ENCODE measurements at regions not wholly inside any gene's neighbourhood (a gene's known extent, or its start where the extent isn't known, plus 50 kb on each side); places are given as distances from the start of the nearest gene placed in this dataset.
A peak's percentile ranks its signal among the peaks of the same experiment; 100 is the strongest.

DNA sequence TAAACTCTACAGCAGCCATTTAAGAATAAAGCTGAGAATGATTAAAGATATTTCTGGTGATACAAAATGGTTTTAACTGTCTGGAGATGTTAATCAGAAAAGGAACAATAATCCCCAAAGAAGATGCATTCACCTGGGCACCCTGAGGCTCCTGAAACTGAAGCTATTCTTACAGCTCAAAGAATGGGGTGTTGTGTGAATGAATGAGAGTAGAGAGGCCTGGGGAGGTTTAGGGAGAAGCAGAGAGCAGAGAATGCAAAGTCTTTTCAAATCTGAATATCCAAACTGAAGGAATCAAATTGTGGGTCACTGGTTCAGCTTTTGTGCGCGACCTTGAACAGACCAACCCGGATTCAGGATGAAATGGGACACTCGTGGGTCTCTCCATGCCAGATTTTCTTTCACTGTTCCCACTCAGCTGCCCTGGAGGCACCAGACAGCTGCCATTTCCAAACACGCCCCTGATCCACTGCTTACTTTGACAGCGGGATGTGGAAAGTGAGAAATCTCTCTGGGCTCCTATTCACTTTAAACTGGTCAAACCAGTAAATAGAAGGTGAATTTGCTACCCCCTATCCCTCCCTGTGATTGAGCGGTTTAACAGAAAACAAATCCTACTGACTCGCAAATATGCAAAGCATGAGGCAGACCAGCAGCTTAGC is 485.5 kb upstream of the THBS1 start:
- no peak for DNase-seq

DNA sequence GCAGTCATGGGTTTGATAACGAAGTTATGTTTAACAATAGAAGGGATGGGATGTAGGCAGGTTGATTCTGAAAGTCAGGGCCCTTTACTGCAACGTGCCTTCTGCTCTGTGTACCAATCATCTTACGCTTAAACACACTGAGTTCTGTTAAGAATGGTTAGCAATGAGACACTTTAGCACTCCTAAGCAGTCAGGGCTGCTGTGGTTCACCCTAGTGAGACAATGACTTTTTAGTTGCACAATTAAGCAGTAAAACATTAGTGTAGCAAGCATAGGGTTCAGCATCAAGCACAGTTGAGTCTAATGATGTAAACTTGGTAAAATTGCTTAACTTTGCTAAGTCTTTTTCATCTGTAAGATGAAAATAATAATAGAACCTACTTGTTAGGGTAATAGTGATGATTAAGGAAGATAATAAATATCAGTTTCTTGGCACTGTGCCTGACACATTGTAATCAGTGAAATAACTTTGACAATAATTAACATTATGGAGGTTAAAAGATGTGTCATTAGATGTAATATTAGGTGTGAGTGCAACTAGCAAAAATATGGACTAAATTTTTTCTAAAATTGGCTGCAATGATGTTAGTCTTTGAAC is 484.2 kb upstream of the THBS1 start:
- no peak for DNase-seq

DNA sequence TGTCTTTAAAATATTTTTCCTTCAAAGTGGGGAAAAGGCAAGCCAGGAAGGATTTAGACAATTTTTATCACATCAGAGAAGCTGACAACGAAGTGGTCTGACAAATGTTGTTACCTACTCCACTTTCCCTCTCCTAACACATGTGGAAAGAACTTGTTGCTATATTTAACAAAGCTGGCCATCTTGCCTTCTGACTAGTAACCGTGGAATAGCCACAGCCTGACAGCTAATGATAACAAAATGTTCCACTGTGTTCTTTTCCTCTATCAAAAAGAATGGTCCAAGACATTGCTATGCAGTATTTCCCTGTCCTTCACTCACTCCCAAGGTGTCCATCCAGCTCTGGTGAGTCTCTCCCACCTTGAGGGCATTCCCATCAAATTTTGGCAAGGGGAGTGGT is 481.4 kb upstream of the THBS1 start:
- no peak for DNase-seq

DNA sequence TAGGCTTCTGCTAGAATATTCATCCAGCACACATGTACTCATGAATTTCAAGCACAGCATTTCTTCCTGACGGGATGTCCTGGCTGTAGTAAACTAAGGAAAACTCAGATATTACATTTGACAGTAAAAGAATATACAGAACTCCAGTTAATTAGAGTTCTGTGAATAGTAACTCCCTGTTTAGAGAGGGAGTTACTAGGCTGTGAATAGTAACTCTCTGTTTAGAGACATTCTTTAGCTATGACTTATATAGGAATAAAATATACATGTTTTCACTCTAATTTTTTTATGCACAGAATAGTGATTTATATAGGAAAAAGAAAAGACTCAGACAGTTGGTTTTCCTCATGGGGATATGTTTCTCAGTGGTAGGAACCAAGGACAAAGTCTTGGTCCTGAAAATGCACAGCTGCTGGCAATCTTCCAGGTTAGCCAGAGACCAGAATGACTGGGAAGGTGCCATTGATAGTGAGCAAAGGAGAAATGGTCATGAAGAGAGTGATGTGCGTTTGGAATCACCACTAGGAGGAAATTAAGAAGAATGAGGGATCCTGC is 480.7 kb upstream of the THBS1 start:
- no peak for DNase-seq

DNA sequence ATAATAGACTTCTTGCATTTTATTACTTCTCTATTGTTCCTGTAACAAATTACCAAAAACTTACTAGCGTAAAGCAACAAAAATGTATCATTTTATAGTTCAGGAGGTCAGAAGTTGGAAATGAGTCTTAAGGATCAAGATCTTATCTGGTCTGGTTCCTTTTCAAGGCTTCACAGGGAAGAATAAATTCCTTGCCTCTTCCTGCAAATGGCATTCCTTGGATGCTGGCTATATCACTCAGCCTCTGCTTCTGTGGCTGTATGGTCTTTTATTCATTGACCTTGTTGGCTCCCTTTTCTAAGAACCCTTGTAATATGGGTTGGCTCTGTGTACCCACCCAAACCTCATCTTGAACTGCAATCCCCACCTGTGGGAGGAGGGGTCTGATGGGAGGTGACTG is 478.4 kb upstream of the THBS1 start:
- no peak for DNase-seq

DNA sequence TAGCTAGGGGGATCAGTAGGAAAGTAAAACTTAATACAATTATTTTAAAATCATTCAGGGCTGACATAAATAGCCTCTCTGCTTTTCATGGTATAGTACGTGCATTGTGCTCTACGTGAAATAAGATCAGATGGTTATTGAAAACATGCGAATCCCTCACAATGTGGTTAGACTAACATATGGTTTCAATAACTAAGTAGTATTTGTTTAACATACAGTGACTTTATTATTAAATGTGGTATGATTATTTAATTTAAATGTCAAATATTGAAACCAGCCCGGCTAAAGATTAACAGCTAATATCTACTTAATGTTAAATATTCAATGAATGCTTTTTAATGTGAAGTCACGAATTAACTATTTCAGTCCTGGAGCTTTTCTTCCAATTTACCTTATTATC is 473.9 kb upstream of the THBS1 start:
- DNase-seq: no peak

DNA sequence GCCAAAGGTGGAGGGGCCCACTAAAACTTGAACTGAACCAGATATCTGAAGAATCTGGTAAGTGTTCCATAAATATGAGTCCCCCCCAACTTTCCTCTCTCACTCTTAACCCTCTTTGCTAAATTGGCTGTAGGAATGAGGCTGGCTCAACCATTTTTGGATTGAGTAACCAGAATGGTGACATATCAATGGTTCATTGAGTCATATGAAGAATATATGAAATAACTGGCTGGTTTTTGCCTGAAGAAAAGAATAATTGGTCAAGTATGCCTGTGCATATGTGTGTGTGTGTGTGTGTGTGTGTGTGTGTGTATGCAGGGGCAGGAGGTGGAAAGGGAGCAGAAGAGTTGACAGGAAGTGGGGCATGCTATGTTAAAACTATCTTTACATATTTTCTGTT is 472.9 kb upstream of the THBS1 start:
- DNase-seq: no peak

DNA sequence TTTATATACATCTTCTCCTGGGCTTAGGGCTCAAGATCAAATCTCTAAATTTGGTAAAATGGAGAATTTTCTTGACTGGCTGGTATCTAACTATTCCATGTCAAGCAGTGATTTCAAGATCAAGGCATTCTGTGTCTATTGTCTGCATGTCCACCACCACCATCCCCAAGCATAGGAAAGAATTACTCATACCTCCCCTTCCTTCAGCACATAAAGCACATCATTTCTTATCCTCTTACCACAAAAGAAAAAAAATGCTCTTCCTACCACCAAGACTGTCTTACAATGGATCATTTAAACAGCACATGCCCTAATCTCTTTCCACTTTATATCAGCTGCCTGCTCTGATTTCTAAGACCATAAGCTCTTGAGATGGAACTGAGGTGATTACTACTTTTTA is 470.5 kb upstream of the THBS1 start:
- DNase-seq: no peak

DNA sequence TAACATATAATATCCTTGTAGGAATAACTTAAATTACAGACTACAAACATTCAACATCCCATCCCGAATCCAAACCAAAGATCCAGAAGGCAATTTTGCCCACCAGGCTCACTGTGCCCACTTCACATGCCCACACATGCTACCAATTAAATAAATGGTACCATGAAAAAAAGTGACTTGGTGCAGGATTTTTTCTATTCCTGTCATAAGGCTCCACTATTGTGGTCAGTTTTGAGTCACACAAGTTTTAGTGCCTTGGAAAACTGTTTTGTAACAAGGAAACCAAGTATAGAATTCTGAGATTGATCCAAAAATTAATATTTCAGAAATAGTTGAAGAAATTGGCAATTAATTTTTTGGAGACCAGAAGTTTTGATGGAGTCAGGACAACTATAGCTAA is 470.1 kb upstream of the THBS1 start:
- no peak for DNase-seq

DNA sequence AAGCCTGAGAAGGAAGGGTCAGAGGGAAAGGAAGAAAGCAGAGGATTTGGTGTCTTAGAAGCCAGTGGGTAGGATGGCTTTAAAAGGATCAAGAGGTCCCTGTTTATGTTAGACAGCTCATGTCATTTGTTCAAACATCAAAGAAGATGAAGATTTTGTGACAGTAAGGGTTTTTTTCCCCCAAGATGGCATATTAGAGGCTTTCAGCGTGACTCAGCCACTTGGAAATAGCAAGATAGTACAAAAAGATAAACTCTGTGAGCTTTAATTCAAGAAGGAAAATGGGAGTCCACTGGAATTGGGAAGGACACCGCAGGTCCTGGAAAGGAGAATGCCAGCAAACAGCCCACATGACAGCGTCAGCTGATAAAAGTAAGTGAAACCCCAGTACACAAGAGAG is 467.1 kb upstream of the THBS1 start:
- no peak for DNase-seq

DNA sequence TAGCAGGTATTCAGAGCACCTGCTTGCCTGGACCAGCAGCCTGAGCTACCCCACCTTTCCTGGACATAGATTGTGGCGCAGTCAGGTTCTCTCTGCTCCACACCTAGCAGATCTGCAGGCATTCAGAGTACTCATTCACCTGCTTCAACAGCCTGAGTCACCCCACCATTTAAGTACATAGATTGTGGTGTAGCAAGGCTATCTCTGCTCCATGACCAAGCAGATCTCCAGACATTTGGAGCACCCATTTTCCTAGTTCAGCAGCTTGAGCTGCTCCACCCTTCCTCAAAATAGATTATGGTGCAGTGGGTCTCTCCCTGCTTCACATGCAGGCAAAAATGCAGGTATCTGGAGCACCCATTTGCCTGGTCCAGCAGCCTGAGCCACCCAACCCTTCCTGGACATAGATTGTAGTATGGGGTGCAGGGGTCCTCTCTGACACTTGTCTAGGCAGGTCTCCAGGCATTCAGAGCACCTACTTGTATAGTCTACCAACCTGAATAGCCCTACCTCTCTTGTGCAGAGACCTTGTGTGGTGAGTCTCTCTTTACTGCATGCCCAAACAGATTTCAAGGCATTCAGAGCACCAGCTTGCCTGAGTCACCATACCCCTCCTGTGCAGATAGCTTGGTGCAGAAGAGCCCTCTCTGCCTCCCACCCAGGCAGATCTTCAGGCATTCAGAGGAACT is 466.0 kb upstream of the THBS1 start:
- no peak for DNase-seq

DNA sequence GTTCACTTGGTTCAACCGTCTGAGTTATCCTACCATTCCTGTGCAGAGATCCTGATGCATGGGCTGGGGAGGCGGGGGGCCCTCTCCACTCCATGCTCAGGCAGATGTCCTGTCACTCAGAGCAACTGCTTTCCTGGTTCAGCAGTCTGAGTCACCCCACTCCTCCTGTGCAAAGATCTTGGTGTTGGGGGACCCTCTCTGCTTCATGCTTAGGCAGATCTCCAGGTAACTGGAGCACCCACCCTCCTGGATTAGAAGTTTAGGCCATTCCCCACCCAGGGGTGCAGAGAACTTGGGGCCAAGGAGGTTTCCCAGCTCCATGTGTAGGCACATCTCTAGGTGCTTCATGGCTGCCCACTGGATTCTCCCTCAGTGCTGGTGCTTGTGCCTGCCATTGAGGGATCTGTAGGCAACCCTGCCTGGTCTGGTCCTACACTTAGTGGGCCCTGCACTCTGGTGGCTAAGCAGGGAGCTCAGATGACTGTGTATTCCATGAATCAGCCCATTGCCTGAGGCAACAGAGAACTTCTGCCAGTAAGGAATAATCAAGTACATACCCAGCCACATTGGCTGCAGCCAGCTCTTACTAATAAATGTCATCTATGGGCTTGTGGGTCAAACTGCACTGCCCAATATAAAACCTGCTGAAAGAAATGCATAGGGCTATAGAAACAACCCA is 465.4 kb upstream of the THBS1 start:
- no peak for DNase-seq

DNA sequence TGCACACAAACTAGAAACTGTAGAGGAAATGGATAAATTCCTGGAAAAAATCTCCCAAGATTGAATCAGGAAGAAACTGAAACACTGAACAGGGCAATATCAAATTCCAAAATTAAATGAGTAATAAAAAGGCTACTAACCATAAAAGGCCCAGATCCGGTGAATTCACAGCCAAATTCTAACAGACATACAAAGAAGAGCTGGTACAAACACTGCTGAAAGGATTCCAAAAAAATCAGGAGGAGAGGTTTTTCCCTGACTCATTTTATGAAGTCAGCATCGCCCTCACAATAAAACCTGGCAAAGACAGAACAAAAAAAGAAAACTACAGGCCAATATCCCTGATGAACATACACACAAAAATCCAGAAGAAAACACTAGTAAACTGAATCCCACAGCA is 462.4 kb upstream of the THBS1 start:
- DNase-seq: no peak

DNA sequence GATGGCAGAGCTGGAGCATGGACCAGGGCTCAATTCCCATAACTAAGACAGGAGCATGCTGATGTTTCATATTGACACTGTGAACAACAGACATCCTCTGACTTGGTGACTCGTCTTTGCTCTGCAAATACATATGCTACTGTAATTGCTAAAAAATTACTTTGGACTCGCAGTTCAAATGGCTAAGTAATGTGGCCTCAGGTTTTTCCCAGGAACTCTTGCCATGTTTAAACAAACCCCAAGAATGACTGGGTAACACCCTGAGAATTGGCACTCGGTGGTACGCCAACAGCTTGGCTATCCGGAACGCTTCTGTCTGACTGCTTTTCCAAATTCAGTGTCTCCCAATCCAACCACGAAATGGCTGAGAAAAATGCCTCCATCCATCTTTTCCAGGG is 456.7 kb upstream of the THBS1 start:
- no peak for DNase-seq

DNA sequence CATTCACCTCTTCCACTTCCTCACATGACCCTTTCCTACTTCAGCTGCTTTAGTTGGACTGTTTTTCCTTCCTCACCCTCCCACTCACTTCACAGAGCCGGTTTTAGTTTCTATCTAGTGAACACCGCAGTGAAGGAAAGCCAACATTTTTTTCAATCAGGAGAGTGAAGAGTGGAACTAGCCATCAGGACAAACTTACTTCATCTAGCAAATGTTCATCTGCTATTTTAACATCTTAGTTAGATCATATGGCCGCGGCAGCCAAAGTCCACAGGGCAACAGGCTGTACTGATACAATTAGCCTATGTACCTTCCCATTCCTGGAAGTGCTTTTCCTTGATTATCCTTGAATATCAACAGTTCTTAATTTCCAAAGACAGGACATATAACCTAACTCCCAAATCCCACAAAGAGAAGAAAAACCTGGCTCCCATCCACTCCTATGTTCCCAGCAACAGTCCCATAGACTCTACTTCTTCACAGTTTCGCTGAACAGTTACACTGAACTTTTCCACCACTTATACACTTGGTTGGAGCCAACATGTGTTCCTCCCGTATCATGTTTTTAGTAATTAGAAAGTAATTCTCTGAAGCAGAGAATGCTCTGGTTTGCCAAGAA is 456.2 kb upstream of the THBS1 start:
- DNase-seq: no peak

DNA sequence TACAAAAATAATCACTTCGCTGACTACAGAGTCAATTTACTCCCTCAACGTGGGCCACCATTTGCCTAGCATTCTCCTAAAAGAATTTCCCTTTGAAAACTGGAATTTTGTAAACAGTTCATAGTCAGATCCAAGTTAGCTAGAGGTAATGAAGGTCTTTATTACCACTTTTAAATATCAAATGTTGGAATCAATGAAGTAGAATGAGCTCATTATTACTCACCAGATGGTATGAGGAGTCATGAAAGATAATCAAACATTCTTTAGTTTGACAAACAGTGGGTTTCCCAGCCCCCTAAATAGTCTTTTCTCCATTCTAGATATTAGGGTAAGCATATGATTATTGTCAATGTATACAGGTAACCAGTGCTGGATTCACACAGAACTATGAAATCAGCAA is 455.7 kb upstream of the THBS1 start:
- no peak for DNase-seq

DNA sequence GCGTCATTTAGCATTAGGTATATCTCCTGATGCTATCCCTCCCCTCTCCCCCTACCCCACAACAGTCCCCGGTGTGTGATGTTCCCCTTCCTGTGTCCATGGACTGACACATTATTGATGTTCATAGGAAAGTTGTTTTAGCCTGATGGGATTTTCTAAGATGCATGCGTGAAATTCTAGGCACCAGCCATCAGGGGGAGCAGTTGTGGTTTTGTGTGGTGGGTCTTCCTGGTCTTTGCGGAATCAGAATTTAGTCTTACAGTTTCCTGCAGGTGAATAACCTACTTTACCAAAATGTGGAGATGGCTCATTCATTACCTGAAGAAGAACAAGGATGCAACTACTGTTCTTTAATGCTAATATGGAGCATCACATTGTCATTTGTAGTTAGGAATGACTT is 455.0 kb upstream of the THBS1 start:
- DNase-seq: peak in 1 of 2 donors; percentile 5

DNA sequence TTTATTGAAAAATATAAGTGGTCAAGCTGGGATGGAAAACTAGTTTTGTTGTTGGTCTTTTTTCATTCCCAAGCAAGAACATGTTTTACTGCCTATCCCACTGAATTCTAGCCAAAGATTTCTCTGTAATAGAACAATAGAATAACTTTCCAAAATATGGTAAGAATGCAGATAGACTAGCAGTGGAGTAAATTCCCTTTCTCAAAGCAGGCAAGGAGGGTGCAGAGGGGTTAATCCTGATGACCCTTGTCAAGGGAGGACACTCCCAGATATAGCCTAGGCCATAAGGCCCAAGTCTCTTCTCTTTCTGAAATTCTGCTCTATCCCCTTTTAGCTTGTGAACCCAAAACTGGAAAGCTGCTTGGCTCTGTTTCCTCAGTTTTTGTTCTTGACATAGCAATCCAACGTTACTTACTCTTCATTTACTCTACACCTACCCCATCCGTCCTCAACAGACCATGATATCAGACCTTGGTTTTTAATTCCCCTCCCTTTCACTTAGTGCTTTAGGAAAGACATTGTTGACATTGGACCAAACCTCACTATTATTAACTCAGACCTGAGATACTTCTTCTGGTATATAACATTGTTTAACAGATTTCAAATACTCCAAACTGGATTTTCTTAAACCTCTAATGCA is 453.6 kb upstream of the THBS1 start:
- DNase-seq: no peak

DNA sequence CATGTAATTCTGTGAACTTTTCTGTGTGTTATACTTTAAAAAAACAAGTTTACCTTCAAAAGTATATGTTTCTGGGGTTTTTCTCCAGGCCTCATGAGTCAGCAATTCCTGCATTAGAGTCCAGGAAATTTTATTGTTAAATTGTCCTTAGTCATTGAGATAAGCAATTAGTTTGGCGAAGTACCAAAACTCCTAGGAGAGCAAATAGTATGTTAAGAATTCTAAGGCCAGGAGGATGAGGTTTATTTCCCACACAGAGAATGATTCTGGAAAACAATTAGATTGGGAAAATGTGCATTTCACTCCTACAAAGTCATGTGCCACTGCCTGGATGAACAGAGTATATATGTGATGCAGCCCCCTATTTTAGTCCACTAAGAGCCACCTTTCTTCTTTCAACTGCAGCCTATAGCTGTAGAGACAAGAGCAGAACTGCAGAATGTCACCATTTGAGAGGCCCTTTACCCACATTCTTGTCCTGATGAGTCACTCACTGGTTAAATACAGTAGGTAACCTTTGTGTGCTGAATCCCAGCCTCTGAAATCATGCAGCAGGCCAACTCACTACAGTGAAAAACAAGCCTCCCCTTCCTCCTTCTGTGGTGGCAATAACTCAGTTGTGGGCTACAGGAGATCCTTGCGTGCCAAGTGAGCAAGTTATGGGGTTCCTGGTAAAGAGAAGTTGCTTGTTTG is 452.8 kb upstream of the THBS1 start:
- no peak for DNase-seq

DNA sequence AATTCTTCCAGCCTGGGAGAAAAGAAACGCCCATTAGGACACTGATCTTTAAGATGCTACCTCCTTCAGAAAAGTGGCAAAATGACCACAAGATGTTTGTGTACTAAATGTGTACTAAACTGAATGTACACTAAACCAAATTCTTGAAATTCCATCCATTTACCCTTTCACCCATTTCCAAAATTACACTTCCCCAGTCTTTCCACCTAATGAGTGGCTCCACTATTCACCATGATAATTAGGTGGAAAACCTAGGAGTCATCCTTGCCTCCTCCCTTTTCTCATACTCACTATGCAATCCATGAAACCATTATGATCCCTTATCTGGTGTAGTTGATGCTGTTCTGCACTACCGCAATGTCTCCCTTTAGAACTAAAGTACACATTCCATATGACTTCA is 452.1 kb upstream of the THBS1 start:
- no peak for DNase-seq

DNA sequence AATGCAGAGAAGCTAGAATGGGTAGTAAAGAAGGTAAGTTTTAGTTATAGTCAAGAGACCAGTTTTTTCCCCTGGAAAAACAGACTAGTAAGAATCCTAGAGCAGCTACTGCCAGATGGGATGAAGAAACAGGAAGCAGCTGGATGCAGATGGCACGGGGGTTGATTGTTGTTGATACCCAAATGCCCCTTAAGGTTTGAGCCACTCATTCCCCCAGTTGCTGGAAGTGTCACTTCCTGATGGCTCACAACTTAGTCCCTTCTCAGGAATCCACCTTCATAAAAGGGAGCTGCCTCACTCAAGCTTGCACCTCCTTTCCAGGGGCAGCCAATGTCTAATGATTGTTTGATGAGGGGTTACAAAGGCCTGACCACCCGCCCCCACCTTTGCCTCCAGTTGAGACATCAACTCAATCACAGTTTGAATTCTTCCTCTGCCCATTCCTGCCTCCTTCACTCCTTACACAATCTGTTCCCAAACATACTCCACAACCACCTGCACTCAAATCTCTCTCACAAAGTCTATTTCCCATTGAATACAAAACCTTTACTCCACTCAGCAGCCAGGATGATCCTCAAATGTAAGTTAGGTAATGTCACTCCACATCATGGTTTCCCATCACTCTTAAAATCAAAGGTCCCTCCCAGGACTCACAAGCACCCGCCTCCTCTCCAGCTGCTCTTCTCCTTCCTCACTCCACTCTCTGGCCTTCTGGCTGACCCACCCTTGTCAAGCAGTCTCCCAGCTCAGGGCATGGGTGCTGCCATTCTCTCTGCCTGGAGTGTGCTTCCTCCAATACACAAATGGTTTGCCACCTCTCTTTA is 450.1 kb upstream of the THBS1 start:
- DNase-seq: no peak
